ENCODE measurements at regions not wholly inside any gene's neighbourhood (a gene's known extent, or its start where the extent isn't known, plus 50 kb on each side); places are given as distances from the start of the nearest gene placed in this dataset.
"Not testable (repeated sequence)": the region's sequence is repeated elsewhere in the genome, so short reads cannot be mapped to it uniquely, and the experiment has no call there.

- DNase-seq = no peak
Measured at GRCh38 chr7:22066522-22066921, 120.8 kb upstream of the CDCA7L start.

GRCh38 chr7:22064816-22065215 lies 119.1 kb upstream of the CDCA7L start:
- DNase-seq = no peak

GRCh38 chr7:22061775-22062174 lies 116.1 kb upstream of the CDCA7L start:
- no peak for DNase-seq

GRCh38 chr7:22060863-22061262 lies 115.2 kb upstream of the CDCA7L start:
- DNase-seq = no peak

GRCh38 chr7:22060197-22060596 lies 114.5 kb upstream of the CDCA7L start:
- no peak for DNase-seq

GRCh38 chr7:22055226-22055625 lies 109.5 kb upstream of the CDCA7L start:
- no peak for DNase-seq

- no peak for DNase-seq
Measured at GRCh38 chr7:22052674-22053365, 107.1 kb upstream of the CDCA7L start.

GRCh38 chr7:22051886-22052673 lies 106.4 kb upstream of the CDCA7L start:
- DNase-seq = no peak

GRCh38 chr7:22049766-22050500 lies 104.2 kb upstream of the CDCA7L start:
- no peak for DNase-seq

- no peak for DNase-seq
Measured at GRCh38 chr7:22043367-22043766, 97.7 kb upstream of the CDCA7L start.

GRCh38 chr7:22040923-22041595 lies 95.4 kb upstream of the CDCA7L start:
- no peak for DNase-seq

- DNase-seq = no peak
Measured at GRCh38 chr7:22039670-22040069, 94.0 kb upstream of the CDCA7L start.

- DNase-seq = not testable (repeated sequence)
Measured at GRCh38 chr7:22032356-22032755, 86.7 kb upstream of the CDCA7L start.

- DNase-seq = not testable (repeated sequence)
Measured at GRCh38 chr7:22028656-22029055, 83.0 kb upstream of the CDCA7L start.

GRCh38 chr7:22027475-22027874 lies 81.8 kb upstream of the CDCA7L start:
- no peak for DNase-seq

- DNase-seq = no peak
Measured at GRCh38 chr7:22025983-22026382, 80.3 kb upstream of the CDCA7L start.

GRCh38 chr7:22025075-22025474 lies 79.4 kb upstream of the CDCA7L start:
- no peak for DNase-seq

- no peak for DNase-seq
Measured at GRCh38 chr7:22019931-22020330, 74.2 kb upstream of the CDCA7L start.

GRCh38 chr7:22016507-22016906 lies 70.8 kb upstream of the CDCA7L start:
- DNase-seq = no peak

GRCh38 chr7:22013711-22014110 lies 68.0 kb upstream of the CDCA7L start:
- DNase-seq = no peak

GRCh38 chr7:22008683-22009082 lies 63.0 kb upstream of the CDCA7L start:
- DNase-seq = no peak

- no peak for DNase-seq
Measured at GRCh38 chr7:22008087-22008486, 62.4 kb upstream of the CDCA7L start.

- no peak for DNase-seq
Measured at GRCh38 chr7:22005151-22005550, 59.5 kb upstream of the CDCA7L start.
